ENCODE measurements at regions not wholly inside any gene's neighbourhood (a gene's known extent, or its start where the extent isn't known, plus 50 kb on each side); places are given as distances from the start of the nearest gene placed in this dataset.
A peak's percentile ranks its signal among the peaks of the same experiment; 100 is the strongest.

- Histone ChIP-seq H3K4me1 (no peaks in the 10 kb centered on the region), H3K27me3 (no peaks in the 10 kb centered on the region), H3K27ac (no peak overlapping the region), H3K9me3 (no peaks in the 10 kb centered on the region), H3K36me3 (no peaks in the 10 kb centered on the region), H3K4me3 (no peak overlapping the region)
- no peak for TF ChIP-seq CTCF (IDR thresholded peaks at IDR 0.05)
- no peak for TF ChIP-seq POLR2A (IDR thresholded peaks at IDR 0.05)
- DNase-seq = no peak
Measured at GRCh38 chr21:28410256-28410655, 582.4 kb downstream of the LTN1 start.

- no peaks in the 10 kb centered on the region for H3K4me1 ChIP-seq
- H3K36me3 ChIP-seq = no peaks in the 10 kb centered on the region
- TF ChIP-seq POLR2A (IDR thresholded peaks at IDR 0.05) (no peak), CTCF (IDR thresholded peaks at IDR 0.05) (no peak)
Measured at GRCh38 chr21:28402616-28402989, 590.1 kb downstream of the LTN1 start.

GRCh38 chr21:28397040-28397439 is 595.6 kb downstream of the LTN1 start:
- H3K4me1 ChIP-seq = no peaks in the 10 kb centered on the region
- TF ChIP-seq CTCF (IDR thresholded peaks at IDR 0.05) = no peak
- TF ChIP-seq POLR2A (IDR thresholded peaks at IDR 0.05) = no peak
- no peak for DNase-seq
- no peak overlapping the region for H3K4me3 ChIP-seq
- H3K27ac ChIP-seq = no peak overlapping the region
- H3K27me3 ChIP-seq = no peaks in the 10 kb centered on the region
- no peaks in the 10 kb centered on the region for H3K9me3 ChIP-seq
- no peaks in the 10 kb centered on the region for H3K36me3 ChIP-seq

More at GRCh38 chr21:28402616-28402989, 590.1 kb downstream of the LTN1 start:
- DNase-seq = no peak
- Histone ChIP-seq H3K27me3 (no peaks in the 10 kb centered on the region), H3K4me3 (no peak overlapping the region), H3K27ac (no peak overlapping the region), H3K9me3 (no peaks in the 10 kb centered on the region)

GRCh38 chr21:28396421-28396820 is 596.3 kb downstream of the LTN1 start:
- Histone ChIP-seq H3K27me3 (no peaks in the 10 kb centered on the region), H3K4me1 (no peaks in the 10 kb centered on the region), H3K9me3 (no peaks in the 10 kb centered on the region), H3K36me3 (no peaks in the 10 kb centered on the region), H3K27ac (no peak overlapping the region), H3K4me3 (no peak overlapping the region)
- TF ChIP-seq CTCF (IDR thresholded peaks at IDR 0.05) = no peak
- no peak for TF ChIP-seq POLR2A (IDR thresholded peaks at IDR 0.05)
- DNase-seq = no peak

- DNase-seq = peak in 2 of 3 donors; percentile 50 to 82
- no peak for TF ChIP-seq CTCF (IDR thresholded peaks at IDR 0.05)
- TF ChIP-seq POLR2A (IDR thresholded peaks at IDR 0.05) = no peak
- Histone ChIP-seq H3K27me3 (no peaks in the 10 kb centered on the region), H3K4me3 (no peak overlapping the region), H3K36me3 (no peaks in the 10 kb centered on the region), H3K9me3 (no peaks in the 10 kb centered on the region), H3K4me1 (no peaks in the 10 kb centered on the region), H3K27ac (peak overlapping the region in 1 of 4 donors; percentile 50)
Measured at GRCh38 chr21:28393279-28393678, 599.4 kb downstream of the LTN1 start.
